WTC11 (cell line): ENCODE measurements at regions not wholly inside any gene's neighbourhood (a gene's known extent, or its start where the extent isn't known, plus 50 kb on each side); places are given as distances from the start of the nearest gene placed in this dataset.

ENCODE experiments used
- ATAC-seq: fragments of 200-7000 bp; cut with Tn5 transposase; 2 replicates; pipeline ENCODE4 v1.10.0; 2021; ENCODE audit warnings: mild to moderate bottlenecking, moderate library complexity
- CTCF ChIA-PET: fragments of 300-600 bp; sonication (Branson Sonifier 250); formaldehyde crosslinking; loops from one replicate; lab custom pipeline; 2021; ENCODE audit warnings: antibody characterized with exemption; lab: Charles Lee
- POLR2A ChIA-PET: fragments of 350-600 bp; sonication (Branson Sonifier 250); formaldehyde crosslinking; loops from one replicate; lab custom pipeline; 2021; ENCODE audit warnings: antibody characterized with exemption; lab: Charles Lee
- DNase-seq: peaks from one replicate; pipeline ENCODE4 v3.0.0; 2021; ENCODE audit warnings: low spot score
- H3K27ac Mint-ChIP-seq: 2 replicates; pipeline ENCODE4 v1.8.0; 2021; ENCODE audit warnings: mixed read lengths
- H3K27me3 Mint-ChIP-seq: 2 replicates; pipeline ENCODE4 v1.8.0; 2021; ENCODE audit warnings: low read depth, mild to moderate bottlenecking, moderate library complexity, mixed read lengths
- H3K36me3 Mint-ChIP-seq: 2 replicates; pipeline ENCODE4 v1.8.0; 2021; ENCODE audit warnings: mixed read lengths
- H3K4me1 Mint-ChIP-seq: 2 replicates; pipeline ENCODE4 v1.8.0; 2022; ENCODE audit warnings: mixed read lengths
- H3K4me3 Mint-ChIP-seq: 2 replicates; pipeline ENCODE4 v1.8.0; 2021; ENCODE audit warnings: mild to moderate bottlenecking, moderate library complexity, mixed read lengths
- H3K9me3 Mint-ChIP-seq: 2 replicates; pipeline ENCODE4 v1.8.0; 2021; ENCODE audit warnings: mixed read lengths
- ELF4 ChIP-seq: sonication (generic); formaldehyde crosslinking; IDR thresholded peaks from 2 replicates; pipeline ENCODE4 v1.8.1; 2022; ENCODE audit warnings: low read depth, mild to moderate bottlenecking, moderate library complexity, missing genetic modification reagents
- IRF2 ChIP-seq: sonication (generic); formaldehyde crosslinking; IDR thresholded peaks from 2 replicates; pipeline ENCODE4 v1.8.0; 2022; ENCODE audit warnings: low read depth, missing genetic modification reagents, borderline replicate concordance
- JUN ChIP-seq: sonication (generic); formaldehyde crosslinking; IDR thresholded peaks from 2 replicates; pipeline ENCODE4 v1.8.0; 2023; ENCODE audit warnings: mild to moderate bottlenecking, missing genetic modification reagents
- NFYB ChIP-seq: sonication (generic); formaldehyde crosslinking; conservative IDR thresholded peaks from 2 replicates; pipeline ENCODE4 v1.8.0; 2022; ENCODE audit warnings: low read depth, missing genetic modification reagents
- SP1 ChIP-seq: sonication (generic); formaldehyde crosslinking; conservative IDR thresholded peaks from 2 replicates; pipeline ENCODE4 v1.8.1; 2022; ENCODE audit warnings: missing genetic modification reagents
- ZBTB21 ChIP-seq: sonication (generic); formaldehyde crosslinking; IDR thresholded peaks from 2 replicates; pipeline ENCODE4 v1.8.1; 2023; ENCODE audit warnings: mild to moderate bottlenecking, missing genetic modification reagents, borderline replicate concordance
- ZNF121 ChIP-seq: sonication (generic); formaldehyde crosslinking; IDR thresholded peaks from 2 replicates; pipeline ENCODE4 v1.8.0; 2023; ENCODE audit warnings: missing genetic modification reagents
- ZNF138 ChIP-seq: sonication (generic); formaldehyde crosslinking; conservative IDR thresholded peaks from 2 replicates; pipeline ENCODE4 v1.8.1; 2022; ENCODE audit warnings: mild to moderate bottlenecking, moderate library complexity, missing genetic modification reagents
- ZNF219 ChIP-seq: sonication (generic); formaldehyde crosslinking; IDR thresholded peaks from 2 replicates; pipeline ENCODE4 v1.8.0; 2023; ENCODE audit warnings: missing genetic modification reagents, mild to moderate bottlenecking, borderline replicate concordance
- ZNF263 ChIP-seq: sonication (generic); formaldehyde crosslinking; IDR thresholded peaks from 2 replicates; pipeline ENCODE4 v1.8.1; 2022; ENCODE audit warnings: low read depth, mild to moderate bottlenecking, moderate library complexity, missing genetic modification reagents
- TF ChIP-seq, protein P1 (sequence below): sonication (generic); formaldehyde crosslinking; IDR thresholded peaks from 2 replicates; pipeline ENCODE4 v1.8.1; 2022; ENCODE audit warnings: mild to moderate bottlenecking, missing genetic modification reagents, moderate library complexity, borderline replicate concordance
- TF ChIP-seq, protein P2 (sequence below): sonication (generic); formaldehyde crosslinking; IDR thresholded peaks from 2 replicates; pipeline ENCODE4 v1.8.1; 2023; ENCODE audit warnings: mild to moderate bottlenecking, moderate library complexity, missing genetic modification reagents
- TF ChIP-seq, protein P3 (sequence below): sonication (generic); formaldehyde crosslinking; IDR thresholded peaks from 2 replicates; pipeline ENCODE4 v1.8.0; 2022; ENCODE audit warnings: mild to moderate bottlenecking, missing genetic modification reagents
- TF ChIP-seq, protein P4 (sequence below): sonication (generic); formaldehyde crosslinking; IDR thresholded peaks from 2 replicates; pipeline ENCODE4 v1.8.1; 2023; ENCODE audit warnings: mild to moderate bottlenecking, missing genetic modification reagents, borderline replicate concordance
- TF ChIP-seq, protein P5 (sequence below): sonication (generic); formaldehyde crosslinking; IDR thresholded peaks from 2 replicates; pipeline ENCODE4 v1.8.1; 2022; ENCODE audit warnings: low read depth, missing genetic modification reagents, borderline replicate concordance
- TF ChIP-seq, protein P6 (sequence below): sonication (generic); formaldehyde crosslinking; IDR thresholded peaks from 2 replicates; pipeline ENCODE4 v1.8.0; 2022; ENCODE audit warnings: missing genetic modification reagents

DNA sequence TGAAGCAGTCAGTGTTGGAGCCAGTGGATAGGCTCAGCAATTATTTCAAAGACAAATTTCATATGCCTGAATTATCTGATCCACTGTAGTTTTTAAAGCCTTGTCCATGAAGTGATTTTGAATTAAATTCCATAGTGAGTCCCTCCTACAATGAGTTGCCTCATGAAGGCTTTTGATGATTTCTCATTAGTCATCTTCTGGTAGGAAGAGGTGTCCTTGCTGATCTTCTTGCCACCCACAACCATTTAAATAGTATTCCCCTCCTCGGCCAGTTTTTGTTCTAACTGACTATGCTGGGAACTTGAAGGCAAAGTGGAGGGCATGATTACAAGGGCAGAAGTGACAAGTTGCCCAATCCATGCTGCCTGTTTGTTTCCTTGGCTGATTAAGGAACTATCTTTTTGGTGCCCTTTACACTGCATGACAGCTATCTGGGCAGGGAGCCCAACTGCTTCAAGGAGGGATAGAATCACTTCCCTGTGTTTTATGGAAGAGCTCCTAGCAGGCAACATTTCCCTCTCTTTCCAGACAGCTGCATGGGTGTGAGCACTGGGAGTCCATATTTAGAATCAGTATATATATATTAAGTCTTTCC lies 617.5 kb downstream of the ZPLD1 start:
- ATAC-seq (no peak), DNase-seq (no peak)
- Mint-ChIP-seq H3K4me3 (no peak overlapping the region), H3K27me3 (no peaks in the 10 kb centered on the region), H3K9me3 (no peaks in the 10 kb centered on the region), H3K27ac (no peak overlapping the region), H3K36me3 (no peaks in the 10 kb centered on the region), H3K4me1 (peaks cover 11% of the 10 kb centered on the region)
- ChIA-PET CTCF (no interaction called here), POLR2A (interaction anchor here (0.6 kb wide), 1 partner anchor 199 kb away, joined by 5 read pairs; no protein-coding TSS in a partner anchor)
- TF ChIP-seq ZNF138 (CRISPR knock-in tag) = no peak

DNA sequence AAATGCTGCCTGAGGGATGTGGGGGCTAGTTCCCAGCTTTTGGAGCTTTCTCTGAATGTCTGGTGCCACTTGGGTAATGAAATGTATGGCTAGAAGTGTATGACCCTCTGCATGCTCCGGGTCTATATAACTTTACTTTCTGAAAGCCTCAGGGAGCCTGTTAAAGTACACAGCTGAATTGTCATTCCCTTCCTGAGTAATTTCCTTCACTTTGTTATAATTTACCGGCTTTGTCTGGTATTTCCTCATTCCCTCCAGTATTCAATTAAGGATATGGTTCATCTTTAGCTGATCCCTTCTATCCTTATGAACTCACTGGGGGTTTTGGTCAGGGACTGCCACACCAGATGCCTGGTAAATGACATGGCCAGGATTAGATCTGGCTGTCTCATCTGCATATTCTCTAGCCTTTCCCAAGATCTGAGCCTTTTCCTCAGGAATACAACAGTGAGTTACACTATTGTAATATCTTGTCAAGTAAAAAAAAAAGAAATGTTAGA lies 620.3 kb downstream of the ZPLD1 start:
- POLR2A ChIA-PET = no interaction called here
- H3K27ac Mint-ChIP-seq = no peak overlapping the region
- DNase-seq (no peak), ATAC-seq (peak; percentile 22; the same call in 1 of the 2 replicates)
- H3K4me1 Mint-ChIP-seq = peaks cover 13% of the 10 kb centered on the region
- H3K36me3 Mint-ChIP-seq = no peaks in the 10 kb centered on the region
- no peaks in the 10 kb centered on the region for H3K27me3 Mint-ChIP-seq
- CTCF ChIA-PET = no interaction called here
- no peaks in the 10 kb centered on the region for H3K9me3 Mint-ChIP-seq
- TF ChIP-seq, protein P1, sequence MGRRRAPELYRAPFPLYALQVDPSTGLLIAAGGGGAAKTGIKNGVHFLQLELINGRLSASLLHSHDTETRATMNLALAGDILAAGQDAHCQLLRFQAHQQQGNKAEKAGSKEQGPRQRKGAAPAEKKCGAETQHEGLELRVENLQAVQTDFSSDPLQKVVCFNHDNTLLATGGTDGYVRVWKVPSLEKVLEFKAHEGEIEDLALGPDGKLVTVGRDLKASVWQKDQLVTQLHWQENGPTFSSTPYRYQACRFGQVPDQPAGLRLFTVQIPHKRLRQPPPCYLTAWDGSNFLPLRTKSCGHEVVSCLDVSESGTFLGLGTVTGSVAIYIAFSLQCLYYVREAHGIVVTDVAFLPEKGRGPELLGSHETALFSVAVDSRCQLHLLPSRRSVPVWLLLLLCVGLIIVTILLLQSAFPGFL = no peak
- TF ChIP-seq, protein P2, sequence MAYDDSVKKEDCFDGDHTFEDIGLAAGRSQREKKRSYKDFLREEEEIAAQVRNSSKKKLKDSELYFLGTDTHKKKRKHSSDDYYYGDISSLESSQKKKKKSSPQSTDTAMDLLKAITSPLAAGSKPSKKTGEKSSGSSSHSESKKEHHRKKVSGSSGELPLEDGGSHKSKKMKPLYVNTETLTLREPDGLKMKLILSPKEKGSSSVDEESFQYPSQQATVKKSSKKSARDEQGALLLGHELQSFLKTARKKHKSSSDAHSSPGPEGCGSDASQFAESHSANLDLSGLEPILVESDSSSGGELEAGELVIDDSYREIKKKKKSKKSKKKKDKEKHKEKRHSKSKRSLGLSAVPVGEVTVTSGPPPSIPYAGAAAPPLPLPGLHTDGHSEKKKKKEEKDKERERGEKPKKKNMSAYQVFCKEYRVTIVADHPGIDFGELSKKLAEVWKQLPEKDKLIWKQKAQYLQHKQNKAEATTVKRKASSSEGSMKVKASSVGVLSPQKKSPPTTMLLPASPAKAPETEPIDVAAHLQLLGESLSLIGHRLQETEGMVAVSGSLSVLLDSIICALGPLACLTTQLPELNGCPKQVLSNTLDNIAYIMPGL (CRISPR knock-in tag) = no peak
- TF ChIP-seq, protein P3, sequence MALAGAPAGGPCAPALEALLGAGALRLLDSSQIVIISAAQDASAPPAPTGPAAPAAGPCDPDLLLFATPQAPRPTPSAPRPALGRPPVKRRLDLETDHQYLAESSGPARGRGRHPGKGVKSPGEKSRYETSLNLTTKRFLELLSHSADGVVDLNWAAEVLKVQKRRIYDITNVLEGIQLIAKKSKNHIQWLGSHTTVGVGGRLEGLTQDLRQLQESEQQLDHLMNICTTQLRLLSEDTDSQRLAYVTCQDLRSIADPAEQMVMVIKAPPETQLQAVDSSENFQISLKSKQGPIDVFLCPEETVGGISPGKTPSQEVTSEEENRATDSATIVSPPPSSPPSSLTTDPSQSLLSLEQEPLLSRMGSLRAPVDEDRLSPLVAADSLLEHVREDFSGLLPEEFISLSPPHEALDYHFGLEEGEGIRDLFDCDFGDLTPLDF (CRISPR knock-in tag) = no peak
- TF ChIP-seq ZNF219 (CRISPR knock-in tag) (no peak), ELF4 (no peak), JUN (CRISPR knock-in tag) (no peak), ZNF121 (CRISPR knock-in tag) (no peak), SP1 (CRISPR knock-in tag) (no peak)
- TF ChIP-seq, protein P4, sequence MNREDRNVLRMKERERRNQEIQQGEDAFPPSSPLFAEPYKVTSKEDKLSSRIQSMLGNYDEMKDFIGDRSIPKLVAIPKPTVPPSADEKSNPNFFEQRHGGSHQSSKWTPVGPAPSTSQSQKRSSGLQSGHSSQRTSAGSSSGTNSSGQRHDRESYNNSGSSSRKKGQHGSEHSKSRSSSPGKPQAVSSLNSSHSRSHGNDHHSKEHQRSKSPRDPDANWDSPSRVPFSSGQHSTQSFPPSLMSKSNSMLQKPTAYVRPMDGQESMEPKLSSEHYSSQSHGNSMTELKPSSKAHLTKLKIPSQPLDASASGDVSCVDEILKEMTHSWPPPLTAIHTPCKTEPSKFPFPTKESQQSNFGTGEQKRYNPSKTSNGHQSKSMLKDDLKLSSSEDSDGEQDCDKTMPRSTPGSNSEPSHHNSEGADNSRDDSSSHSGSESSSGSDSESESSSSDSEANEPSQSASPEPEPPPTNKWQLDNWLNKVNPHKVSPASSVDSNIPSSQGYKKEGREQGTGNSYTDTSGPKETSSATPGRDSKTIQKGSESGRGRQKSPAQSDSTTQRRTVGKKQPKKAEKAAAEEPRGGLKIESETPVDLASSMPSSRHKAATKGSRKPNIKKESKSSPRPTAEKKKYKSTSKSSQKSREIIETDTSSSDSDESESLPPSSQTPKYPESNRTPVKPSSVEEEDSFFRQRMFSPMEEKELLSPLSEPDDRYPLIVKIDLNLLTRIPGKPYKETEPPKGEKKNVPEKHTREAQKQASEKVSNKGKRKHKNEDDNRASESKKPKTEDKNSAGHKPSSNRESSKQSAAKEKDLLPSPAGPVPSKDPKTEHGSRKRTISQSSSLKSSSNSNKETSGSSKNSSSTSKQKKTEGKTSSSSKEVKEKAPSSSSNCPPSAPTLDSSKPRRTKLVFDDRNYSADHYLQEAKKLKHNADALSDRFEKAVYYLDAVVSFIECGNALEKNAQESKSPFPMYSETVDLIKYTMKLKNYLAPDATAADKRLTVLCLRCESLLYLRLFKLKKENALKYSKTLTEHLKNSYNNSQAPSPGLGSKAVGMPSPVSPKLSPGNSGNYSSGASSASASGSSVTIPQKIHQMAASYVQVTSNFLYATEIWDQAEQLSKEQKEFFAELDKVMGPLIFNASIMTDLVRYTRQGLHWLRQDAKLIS (CRISPR knock-in tag) = no peak
- H3K4me3 Mint-ChIP-seq = no peak overlapping the region

DNA sequence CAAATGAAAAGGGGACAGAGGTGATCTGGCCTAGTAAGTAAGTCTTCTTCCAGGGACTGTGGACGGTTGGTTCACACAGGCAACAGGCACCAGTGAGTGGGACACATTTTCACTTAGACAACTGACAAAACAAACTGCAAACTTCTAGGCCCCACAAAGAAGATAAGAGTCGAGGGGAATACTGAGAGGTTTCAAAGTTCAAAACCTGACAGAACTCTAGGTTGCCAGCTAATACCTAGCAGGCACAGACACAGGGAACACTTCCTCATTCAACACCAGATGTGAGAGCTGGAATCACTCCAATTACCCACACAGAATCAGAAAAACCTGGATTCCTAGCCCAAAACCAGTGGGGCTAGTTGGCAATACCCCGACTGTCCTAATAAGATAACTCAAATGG lies 621.7 kb downstream of the ZPLD1 start:
- Mint-ChIP-seq H3K9me3 (no peaks in the 10 kb centered on the region), H3K36me3 (no peaks in the 10 kb centered on the region), H3K4me3 (no peak overlapping the region), H3K27me3 (no peaks in the 10 kb centered on the region), H3K27ac (no peak overlapping the region), H3K4me1 (peaks cover 13% of the 10 kb centered on the region)
- CTCF ChIA-PET = no interaction called here
- ATAC-seq = no peak
- POLR2A ChIA-PET = no interaction called here
- DNase-seq = no peak
- no peak for TF ChIP-seq NFYB (CRISPR knock-in tag)
- TF ChIP-seq, protein P5, sequence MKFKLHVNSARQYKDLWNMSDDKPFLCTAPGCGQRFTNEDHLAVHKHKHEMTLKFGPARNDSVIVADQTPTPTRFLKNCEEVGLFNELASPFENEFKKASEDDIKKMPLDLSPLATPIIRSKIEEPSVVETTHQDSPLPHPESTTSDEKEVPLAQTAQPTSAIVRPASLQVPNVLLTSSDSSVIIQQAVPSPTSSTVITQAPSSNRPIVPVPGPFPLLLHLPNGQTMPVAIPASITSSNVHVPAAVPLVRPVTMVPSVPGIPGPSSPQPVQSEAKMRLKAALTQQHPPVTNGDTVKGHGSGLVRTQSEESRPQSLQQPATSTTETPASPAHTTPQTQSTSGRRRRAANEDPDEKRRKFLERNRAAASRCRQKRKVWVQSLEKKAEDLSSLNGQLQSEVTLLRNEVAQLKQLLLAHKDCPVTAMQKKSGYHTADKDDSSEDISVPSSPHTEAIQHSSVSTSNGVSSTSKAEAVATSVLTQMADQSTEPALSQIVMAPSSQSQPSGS = no peak
- TF ChIP-seq ZBTB21 = no peak
- TF ChIP-seq IRF2 (CRISPR knock-in tag) = no peak
- TF ChIP-seq, protein P6, sequence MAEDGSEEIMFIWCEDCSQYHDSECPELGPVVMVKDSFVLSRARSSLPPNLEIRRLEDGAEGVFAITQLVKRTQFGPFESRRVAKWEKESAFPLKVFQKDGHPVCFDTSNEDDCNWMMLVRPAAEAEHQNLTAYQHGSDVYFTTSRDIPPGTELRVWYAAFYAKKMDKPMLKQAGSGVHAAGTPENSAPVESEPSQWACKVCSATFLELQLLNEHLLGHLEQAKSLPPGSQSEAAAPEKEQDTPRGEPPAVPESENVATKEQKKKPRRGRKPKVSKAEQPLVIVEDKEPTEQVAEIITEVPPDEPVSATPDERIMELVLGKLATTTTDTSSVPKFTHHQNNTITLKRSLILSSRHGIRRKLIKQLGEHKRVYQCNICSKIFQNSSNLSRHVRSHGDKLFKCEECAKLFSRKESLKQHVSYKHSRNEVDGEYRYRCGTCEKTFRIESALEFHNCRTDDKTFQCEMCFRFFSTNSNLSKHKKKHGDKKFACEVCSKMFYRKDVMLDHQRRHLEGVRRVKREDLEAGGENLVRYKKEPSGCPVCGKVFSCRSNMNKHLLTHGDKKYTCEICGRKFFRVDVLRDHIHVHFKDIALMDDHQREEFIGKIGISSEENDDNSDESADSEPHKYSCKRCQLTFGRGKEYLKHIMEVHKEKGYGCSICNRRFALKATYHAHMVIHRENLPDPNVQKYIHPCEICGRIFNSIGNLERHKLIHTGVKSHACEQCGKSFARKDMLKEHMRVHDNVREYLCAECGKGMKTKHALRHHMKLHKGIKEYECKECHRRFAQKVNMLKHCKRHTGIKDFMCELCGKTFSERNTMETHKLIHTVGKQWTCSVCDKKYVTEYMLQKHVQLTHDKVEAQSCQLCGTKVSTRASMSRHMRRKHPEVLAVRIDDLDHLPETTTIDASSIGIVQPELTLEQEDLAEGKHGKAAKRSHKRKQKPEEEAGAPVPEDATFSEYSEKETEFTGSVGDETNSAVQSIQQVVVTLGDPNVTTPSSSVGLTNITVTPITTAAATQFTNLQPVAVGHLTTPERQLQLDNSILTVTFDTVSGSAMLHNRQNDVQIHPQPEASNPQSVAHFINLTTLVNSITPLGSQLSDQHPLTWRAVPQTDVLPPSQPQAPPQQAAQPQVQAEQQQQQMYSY (CRISPR knock-in tag) = no peak
- TF ChIP-seq ZNF263 (CRISPR knock-in tag) = no peak
